ENCODE measurements at regions not wholly inside any gene's neighbourhood (a gene's known extent, or its start where the extent isn't known, plus 50 kb on each side); places are given as distances from the start of the nearest gene placed in this dataset.

- TF ChIP-seq CTCF (conservative IDR thresholded peaks at IDR 0.05 in 1 of 2, IDR thresholded peaks at IDR 0.05 in 1 of 2; ENCODE audit: low read depth in 1 of 2, low read length in 2 of 2) (no peak), EZH2 (IDR thresholded peaks at IDR 0.05; ENCODE audit: low read length, missing control alignments) (no peak)
Observed at GRCh38 chr13:37407156-37407555, 191.4 kb downstream of the POSTN start.

Data from fibroblast of lung (primary cell).